PC-3 (cell line): ENCODE measurements at regions not wholly inside any gene's neighbourhood (a gene's known extent, or its start where the extent isn't known, plus 50 kb on each side); places are given as distances from the start of the nearest gene placed in this dataset.

Experiments
- ATAC-seq: fragments of 200-7000 bp; cut with Tn5 transposase; 2 replicates; pipeline ENCODE4 v1.9.1; 2020; ENCODE audit warnings: mild to moderate bottlenecking, moderate library complexity
- BruUV-seq: library from RNA; stranded (reverse); fragments of 400-500 nt; replicated peaks from 2 replicates; lab custom pipeline; 2021; lab: Mats Ljungman, UMichigan
- CTCF ChIA-PET: fragments of 300-600 bp; sonication (Branson Sonifier 250); formaldehyde crosslinking; loops from one replicate; lab custom pipeline; 2022; ENCODE audit warnings: antibody characterized with exemption; lab: Charles Lee
- POLR2A ChIA-PET: fragments of 300-600 bp; sonication (Branson Sonifier 250); formaldehyde crosslinking; loops from one replicate; lab custom pipeline; 2022; ENCODE audit warnings: antibody characterized with exemption; ENCODE audit not compliant: unreplicated experiment; lab: Charles Lee
- DNase-seq: peaks from one replicate; pipeline ENCODE4 v3.0.0-alpha.2; 2015
- H2AFZ ChIP-seq: fragments of 300-600 bp; sonication (generic); 2 replicates; pipeline ENCODE4 v1.6.0; 2016; ENCODE audit warnings: antibody characterized with exemption, low read length
- H3F3A ChIP-seq: fragments of 300-600 bp; sonication (generic); one replicate; pipeline ENCODE4 v1.6.0; 2017; ENCODE audit warnings: antibody characterized with exemption, low read length, control low read depth, mild to moderate bottlenecking; ENCODE audit not compliant: unreplicated experiment
- H3K27ac ChIP-seq: fragments of 300-600 bp; sonication (generic); 2 replicates; pipeline ENCODE4 v1.5.1; 2016; ENCODE audit warnings: mild to moderate bottlenecking, low read length
- H3K27me3 ChIP-seq: fragments of 300-600 bp; sonication (generic); 2 replicates; pipeline ENCODE4 v1.6.1; 2016; ENCODE audit warnings: low read length, mixed read lengths
- H3K36me3 ChIP-seq: fragments of 300-600 bp; sonication (generic); 2 replicates; pipeline ENCODE4 v1.6.1; 2016; ENCODE audit warnings: low read depth, mixed run types, low read length, mixed read lengths
- H3K4me1 ChIP-seq: fragments of 300-600 bp; sonication (generic); 2 replicates; pipeline ENCODE4 v1.5.1; 2016; ENCODE audit warnings: low read length; ENCODE audit not compliant: insufficient read depth
- H3K4me2 ChIP-seq: fragments of 300-600 bp; sonication (generic); 2 replicates; pipeline ENCODE4 v1.6.0; 2016; ENCODE audit warnings: low read length
- H3K4me3 ChIP-seq: fragments of 300-600 bp; sonication (generic); 2 replicates; pipeline ENCODE4 v1.5.1; 2016; ENCODE audit warnings: mild to moderate bottlenecking, low read length, mixed read lengths
- H3K79me2 ChIP-seq: fragments of 300-600 bp; sonication (generic); 2 replicates; pipeline ENCODE4 v1.6.1; 2017; ENCODE audit warnings: low read length, mixed read lengths
- H3K9ac ChIP-seq: fragments of 300-600 bp; sonication (generic); 2 replicates; pipeline ENCODE4 v1.6.0; 2016; ENCODE audit warnings: mild to moderate bottlenecking, low read length
- H3K9me2 ChIP-seq: fragments of 300-600 bp; sonication (generic); replicated peaks from 2 replicates; pipeline ENCODE4 v1.6.1; 2016; ENCODE audit warnings: mixed run types, low read length, mixed read lengths
- H3K9me3 ChIP-seq: fragments of 300-600 bp; sonication (generic); 2 replicates; pipeline ENCODE4 v1.6.1; 2016; ENCODE audit warnings: low read length, mixed read lengths
- H4K20me1 ChIP-seq: fragments of 300-600 bp; sonication (generic); 2 replicates; pipeline ENCODE4 v1.6.1; 2016; ENCODE audit warnings: low read length, mixed read lengths
- CTCF ChIP-seq: fragments of 300-600 bp; sonication (generic); conservative IDR thresholded peaks from 2 replicates; pipeline ENCODE4 v1.5.1; 2017; ENCODE audit warnings: antibody characterized with exemption, low read depth, mild to moderate bottlenecking, low read length
- EZH2 ChIP-seq: fragments of 300-600 bp; sonication (generic); IDR thresholded peaks from one replicate; pipeline ENCODE4 v1.6.1; 2017; ENCODE audit warnings: antibody characterized with exemption, mild to moderate bottlenecking, low read length; ENCODE audit not compliant: unreplicated experiment
- EZH2phosphoT487 ChIP-seq: fragments of 300-600 bp; sonication (generic); IDR thresholded peaks from 2 replicates; pipeline ENCODE4 v1.6.1; 2018; ENCODE audit warnings: mild to moderate bottlenecking, antibody characterized with exemption, low read length, borderline replicate concordance
- intact Hi-C: fragments of 100-400 bp; cut with micrococcal nuclease; formaldehyde crosslinking; loops from 2 replicates; pipeline ENCODE4 v1.9.0; 2023

- Histone ChIP-seq H3K27ac (no peak overlapping the region), H3K9me2 (no peaks in the 10 kb centered on the region; the same call in 1 of the 2 replicates), H3K4me2 (no peak overlapping the region), H3K4me3 (no peak overlapping the region), H3K4me1 (no peaks in the 10 kb centered on the region), H3K27me3 (no peaks in the 10 kb centered on the region), H3K36me3 (no peaks in the 10 kb centered on the region), H2AFZ (no peak overlapping the region), H3K9me3 (no peaks in the 10 kb centered on the region), H3K9ac (no peak overlapping the region), H3F3A (no peaks in the 10 kb centered on the region), H3K79me2 (no peaks in the 10 kb centered on the region), H4K20me1 (no peaks in the 10 kb centered on the region)
- no TSS peak for BruUV-seq
- ChIA-PET POLR2A (no interaction called here), CTCF (no interaction called here)
- TF ChIP-seq EZH2phosphoT487 (no peak), EZH2 (no peak), CTCF (no peak)
- no peak for ATAC-seq
- DNase-seq = no peak
- intact Hi-C loops = no loop called here
Measured at GRCh38 chr4:106604319-106605051, 235.9 kb upstream of the GIMD1 start.

GRCh38 chr4:106603471-106603870 is 234.9 kb upstream of the GIMD1 start:
- ATAC-seq (no peak), DNase-seq (no peak)
- no peaks in the 10 kb centered on the region for H3K27me3 ChIP-seq
- POLR2A ChIA-PET = no interaction called here
- H2AFZ ChIP-seq = no peak overlapping the region
- H3K4me1 ChIP-seq = no peaks in the 10 kb centered on the region
- H3F3A ChIP-seq = no peaks in the 10 kb centered on the region
- H3K9ac ChIP-seq = no peak overlapping the region
- no peak overlapping the region for H3K4me2 ChIP-seq
- intact Hi-C loops = no loop called here
- H3K9me2 ChIP-seq = no peaks in the 10 kb centered on the region
- H3K36me3 ChIP-seq = no peaks in the 10 kb centered on the region
- no peaks in the 10 kb centered on the region for H3K9me3 ChIP-seq
- no TSS peak for BruUV-seq
- TF ChIP-seq EZH2phosphoT487 (no peak), CTCF (no peak), EZH2 (no peak)
- CTCF ChIA-PET = no interaction called here
- no peak overlapping the region for H3K4me3 ChIP-seq
- H4K20me1 ChIP-seq = no peaks in the 10 kb centered on the region
- H3K79me2 ChIP-seq = no peaks in the 10 kb centered on the region
- no peak overlapping the region for H3K27ac ChIP-seq

GRCh38 chr4:106602711-106603110 is 234.1 kb upstream of the GIMD1 start:
- Histone ChIP-seq H3K27ac (no peak overlapping the region), H3K4me3 (no peak overlapping the region), H3K9ac (no peak overlapping the region), H3K9me3 (no peaks in the 10 kb centered on the region), H3K36me3 (no peaks in the 10 kb centered on the region), H3K79me2 (no peaks in the 10 kb centered on the region), H4K20me1 (no peaks in the 10 kb centered on the region), H3K4me1 (no peaks in the 10 kb centered on the region), H3K9me2 (no peaks in the 10 kb centered on the region), H3F3A (no peaks in the 10 kb centered on the region), H3K4me2 (no peak overlapping the region), H2AFZ (no peak overlapping the region), H3K27me3 (no peaks in the 10 kb centered on the region)
- TF ChIP-seq CTCF = no peak
- no peak for TF ChIP-seq EZH2
- no peak for TF ChIP-seq EZH2phosphoT487
- DNase-seq (no peak), ATAC-seq (no peak)
- BruUV-seq = no TSS peak
- ChIA-PET POLR2A (no interaction called here), CTCF (no interaction called here)
- intact Hi-C loops = no loop called here
